Vagina (tissue), 2 donors: ENCODE measurements at regions not wholly inside any gene's neighbourhood (a gene's known extent, or its start where the extent isn't known, plus 50 kb on each side); places are given as distances from the start of the nearest gene placed in this dataset.

Experiments
- CTCF ChIP-seq, 3 experiments: fragments of 450-650 bp in 2 of 3; fragments of 200-600 bp in 1 of 3; sonication (generic) in 1 of 3; IDR thresholded peaks; one replicate each; pipeline ENCODE4 v1.5.1; 2017 to 2019; ENCODE audit warnings: antibody characterized with exemption in 3 of 3, mild to moderate bottlenecking in 2 of 3, moderate library complexity in 2 of 3
- POLR2A ChIP-seq, 2 donors: fragments of 450-650 bp; IDR thresholded peaks; one replicate each; pipeline ENCODE4 v1.6.1; 2017; ENCODE audit warnings: antibody characterized with exemption in 2 of 2, mild to moderate bottlenecking in 2 of 2, moderate library complexity in 2 of 2

- no peak for TF ChIP-seq CTCF (IDR thresholded peaks at IDR 0.05)
- TF ChIP-seq POLR2A (IDR thresholded peaks at IDR 0.05): no peak
Measured at GRCh38 chr2:215724146-215724545, 288.3 kb upstream of the FN1 start.
